ENCODE measurements at regions not wholly inside any gene's neighbourhood (a gene's known extent, or its start where the extent isn't known, plus 50 kb on each side); places are given as distances from the start of the nearest gene placed in this dataset.

DNA sequence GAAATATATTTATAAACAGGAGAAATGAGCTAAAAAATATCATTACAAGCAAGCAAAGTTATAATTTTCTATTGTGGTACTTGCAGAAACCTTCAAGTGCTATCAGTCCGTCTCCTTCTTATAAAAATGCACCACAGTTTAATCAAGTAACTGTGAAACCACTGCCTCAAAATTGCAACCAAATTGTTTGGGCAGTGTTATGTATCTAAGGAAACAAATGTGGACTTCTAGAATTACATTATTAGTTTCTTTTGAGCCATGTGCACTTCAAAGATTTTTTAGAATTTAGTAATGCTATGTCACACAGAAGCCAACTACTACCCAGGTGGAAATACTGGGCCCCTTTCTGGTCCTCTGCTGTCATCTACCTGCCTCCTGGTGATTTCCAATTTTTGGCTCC is 495.6 kb downstream of the NYAP2 start:
- Mint-ChIP-seq H3K36me3 (ENCODE audit: low read depth) (no peaks in the 10 kb centered on the region), H3K9me3 (no peaks in the 10 kb centered on the region), H3K27ac (no peak overlapping the region), H3K4me3 (no peak overlapping the region), H3K27me3 (peaks cover 8% of the 10 kb centered on the region), H3K4me1 (ENCODE audit: low read depth) (no peaks in the 10 kb centered on the region)
- DNase-seq (no peak), ATAC-seq (no peak)
- POLR2A ChIA-PET: no interaction called here
- CTCF ChIA-PET: no interaction called here
- intact Hi-C loops (cut with micrococcal nuclease): no loop called here
- TF ChIP-seq, protein P1, sequence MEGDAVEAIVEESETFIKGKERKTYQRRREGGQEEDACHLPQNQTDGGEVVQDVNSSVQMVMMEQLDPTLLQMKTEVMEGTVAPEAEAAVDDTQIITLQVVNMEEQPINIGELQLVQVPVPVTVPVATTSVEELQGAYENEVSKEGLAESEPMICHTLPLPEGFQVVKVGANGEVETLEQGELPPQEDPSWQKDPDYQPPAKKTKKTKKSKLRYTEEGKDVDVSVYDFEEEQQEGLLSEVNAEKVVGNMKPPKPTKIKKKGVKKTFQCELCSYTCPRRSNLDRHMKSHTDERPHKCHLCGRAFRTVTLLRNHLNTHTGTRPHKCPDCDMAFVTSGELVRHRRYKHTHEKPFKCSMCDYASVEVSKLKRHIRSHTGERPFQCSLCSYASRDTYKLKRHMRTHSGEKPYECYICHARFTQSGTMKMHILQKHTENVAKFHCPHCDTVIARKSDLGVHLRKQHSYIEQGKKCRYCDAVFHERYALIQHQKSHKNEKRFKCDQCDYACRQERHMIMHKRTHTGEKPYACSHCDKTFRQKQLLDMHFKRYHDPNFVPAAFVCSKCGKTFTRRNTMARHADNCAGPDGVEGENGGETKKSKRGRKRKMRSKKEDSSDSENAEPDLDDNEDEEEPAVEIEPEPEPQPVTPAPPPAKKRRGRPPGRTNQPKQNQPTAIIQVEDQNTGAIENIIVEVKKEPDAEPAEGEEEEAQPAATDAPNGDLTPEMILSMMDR (IDR thresholded peaks at IDR 0.05): no peak

DNA sequence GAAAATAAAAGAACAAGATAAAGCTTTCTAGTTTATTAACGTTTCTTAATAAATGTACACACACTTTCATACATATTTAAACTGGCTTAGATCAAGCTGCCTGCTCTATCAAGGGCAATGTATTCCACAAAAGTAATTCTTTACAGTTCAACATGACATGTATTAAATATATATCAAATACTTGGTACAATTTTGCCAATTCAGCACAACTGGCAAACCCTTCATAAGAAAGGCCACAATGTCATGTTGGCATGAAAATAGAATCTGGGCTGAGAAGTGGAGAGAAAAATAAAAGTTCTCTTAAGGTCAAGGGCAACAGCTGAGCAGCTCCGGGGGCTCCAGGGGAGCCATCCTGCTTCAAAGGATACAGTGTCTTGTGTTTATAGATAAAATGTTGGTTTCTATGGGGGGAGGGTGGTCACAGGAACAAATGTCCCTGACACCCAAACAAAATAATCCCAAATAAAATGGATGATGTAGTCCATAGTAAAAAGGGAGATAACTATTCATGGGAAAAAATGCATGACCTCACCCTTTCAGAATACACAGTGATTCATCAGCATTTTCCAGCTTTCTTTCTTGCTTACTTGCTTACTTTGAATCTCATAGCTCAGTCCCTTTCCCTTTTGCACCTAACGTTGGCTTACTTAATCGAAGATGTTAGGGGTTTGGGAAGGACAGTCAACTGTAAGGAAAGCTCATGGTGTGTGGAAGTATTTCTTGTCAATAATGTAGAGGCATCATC is 494.9 kb downstream of the NYAP2 start:
- intact Hi-C loops (cut with micrococcal nuclease): no loop called here
- Mint-ChIP-seq H3K4me1 (ENCODE audit: low read depth) (peaks cover 1% of the 10 kb centered on the region), H3K36me3 (ENCODE audit: low read depth) (no peaks in the 10 kb centered on the region), H3K9me3 (no peaks in the 10 kb centered on the region), H3K27me3 (peaks cover 9% of the 10 kb centered on the region), H3K4me3 (no peak overlapping the region), H3K27ac (no peak overlapping the region)
- ATAC-seq (no peak), DNase-seq (no peak)
- TF ChIP-seq, protein P1 (IDR thresholded peaks at IDR 0.05): no peak
- POLR2A ChIA-PET: no interaction called here
- CTCF ChIA-PET: no interaction called here

DNA sequence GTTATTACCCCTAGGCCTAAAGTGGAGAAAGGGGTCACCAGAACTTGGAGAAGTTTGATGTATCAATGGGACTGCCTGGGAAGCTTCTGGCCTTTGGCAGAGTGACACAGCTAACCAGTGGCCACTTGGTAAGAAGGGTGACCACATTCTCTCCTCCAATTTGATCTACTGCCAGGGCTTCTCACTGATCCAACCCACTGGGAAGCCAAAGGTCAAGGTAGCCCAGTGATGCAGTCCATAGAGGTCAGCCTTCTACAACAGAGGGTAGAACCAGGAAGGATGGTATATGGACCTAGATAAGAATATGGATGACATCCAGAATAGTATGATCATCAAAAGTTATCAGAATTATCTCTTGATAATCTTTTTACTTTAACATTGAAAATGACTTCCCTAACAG is 493.6 kb downstream of the NYAP2 start:
- peaks cover 2% of the 10 kb centered on the region for H3K4me1 Mint-ChIP-seq (ENCODE audit: low read depth)
- no peaks in the 10 kb centered on the region for H3K36me3 Mint-ChIP-seq (ENCODE audit: low read depth)
- ChIA-PET POLR2A (no interaction called here), CTCF (no interaction called here)
- H3K27me3 Mint-ChIP-seq: peaks cover 9% of the 10 kb centered on the region
- no peak for DNase-seq
- intact Hi-C loops (cut with micrococcal nuclease): no loop called here
- no peaks in the 10 kb centered on the region for H3K9me3 Mint-ChIP-seq
- no peak overlapping the region for H3K4me3 Mint-ChIP-seq
- no peak overlapping the region for H3K27ac Mint-ChIP-seq
- no peak for ATAC-seq
- TF ChIP-seq, protein P1 (IDR thresholded peaks at IDR 0.05): no peak

DNA sequence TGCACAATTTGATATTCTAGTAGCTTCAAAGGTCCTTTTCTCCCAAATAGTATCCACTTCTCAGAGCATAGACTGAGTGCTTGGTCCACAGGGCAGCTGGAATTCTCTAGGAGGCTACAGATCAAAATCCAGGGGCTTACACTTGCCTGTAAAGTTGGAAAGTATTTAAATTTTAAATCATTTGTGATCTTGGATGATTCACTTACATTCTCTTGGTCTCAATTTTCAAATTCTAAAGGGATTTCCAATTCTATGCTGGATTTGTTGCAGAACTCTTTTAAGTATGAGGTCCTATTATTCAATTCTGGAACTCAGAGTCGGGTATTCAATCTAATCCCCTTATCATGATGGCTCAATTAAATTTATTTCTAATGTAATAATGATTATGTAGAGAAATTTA is 492.3 kb downstream of the NYAP2 start:
- CTCF ChIA-PET: no interaction called here
- H3K27ac Mint-ChIP-seq: no peak overlapping the region
- TF ChIP-seq, protein P1 (IDR thresholded peaks at IDR 0.05): no peak
- H3K9me3 Mint-ChIP-seq: no peaks in the 10 kb centered on the region
- H3K4me3 Mint-ChIP-seq: no peak overlapping the region
- no peaks in the 10 kb centered on the region for H3K36me3 Mint-ChIP-seq (ENCODE audit: low read depth)
- POLR2A ChIA-PET: no interaction called here
- ATAC-seq: no peak
- intact Hi-C loops (cut with micrococcal nuclease): no loop called here
- no peak for DNase-seq
- H3K4me1 Mint-ChIP-seq (ENCODE audit: low read depth): peaks cover 2% of the 10 kb centered on the region
- peaks cover 9% of the 10 kb centered on the region for H3K27me3 Mint-ChIP-seq

DNA sequence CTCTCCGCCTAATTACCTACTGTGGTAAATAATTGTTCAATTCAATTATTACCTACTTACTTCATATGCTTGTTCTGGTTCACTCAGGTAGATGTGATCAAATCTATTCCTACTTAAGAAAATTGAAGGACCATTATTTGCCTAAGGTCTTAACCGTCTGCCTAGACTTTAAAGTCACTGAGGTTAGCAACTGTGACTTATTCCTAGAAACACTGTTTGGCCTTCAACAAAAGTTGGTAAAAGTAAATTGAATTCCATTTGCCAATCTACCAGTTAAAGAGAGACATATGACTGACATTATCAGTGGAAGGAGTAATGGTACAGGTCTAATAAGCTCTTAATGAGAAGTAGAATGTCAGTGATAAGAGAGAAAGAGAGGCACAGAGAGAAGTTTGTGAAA is 491.5 kb downstream of the NYAP2 start:
- no peak overlapping the region for H3K27ac Mint-ChIP-seq
- no peak for ATAC-seq
- TF ChIP-seq, protein P1 (IDR thresholded peaks at IDR 0.05): no peak
- H3K4me3 Mint-ChIP-seq: no peak overlapping the region
- no peak for DNase-seq
- intact Hi-C loops (cut with micrococcal nuclease): no loop called here
- peaks cover 9% of the 10 kb centered on the region for H3K27me3 Mint-ChIP-seq
- no peaks in the 10 kb centered on the region for H3K9me3 Mint-ChIP-seq
- CTCF ChIA-PET: no interaction called here
- POLR2A ChIA-PET: no interaction called here
- H3K4me1 Mint-ChIP-seq (ENCODE audit: low read depth): peaks cover 2% of the 10 kb centered on the region
- no peaks in the 10 kb centered on the region for H3K36me3 Mint-ChIP-seq (ENCODE audit: low read depth)
